Lower lobe of right lung (tissue), 2 donors: ENCODE measurements at regions not wholly inside any gene's neighbourhood (a gene's known extent, or its start where the extent isn't known, plus 50 kb on each side); places are given as distances from the start of the nearest gene placed in this dataset.
"Not testable (repeated sequence)": the region's sequence is repeated elsewhere in the genome, so short reads cannot be mapped to it uniquely, and the experiment has no call there.

Experiments
- ATAC-seq, 2 donors: fragments of 200-7000 bp; cut with Tn5 transposase; one replicate each; pipeline ENCODE4 v1.9.1; 2020 to 2022; ENCODE audit warnings: mild to moderate bottlenecking in 2 of 2, moderate library complexity in 2 of 2
- DNase-seq: peaks from one replicate; pipeline ENCODE4 v3.0.0-alpha.2; 2020
- H3K27ac ChIP-seq: fragments of 200-600 bp; one replicate; pipeline ENCODE4 v1.8.0; 2022
- H3K27me3 ChIP-seq: fragments of 200-600 bp; one replicate; pipeline ENCODE4 v1.8.0; 2022; ENCODE audit warnings: low read depth
- H3K36me3 ChIP-seq: fragments of 200-600 bp; one replicate; pipeline ENCODE4 v1.8.0; 2022; ENCODE audit warnings: mild to moderate bottlenecking
- H3K4me1 ChIP-seq: fragments of 200-600 bp; one replicate; pipeline ENCODE4 v1.8.0; 2022
- H3K4me3 ChIP-seq: fragments of 200-600 bp; one replicate; pipeline ENCODE4 v1.8.0; 2022; ENCODE audit warnings: mild to moderate bottlenecking
- H3K9me3 ChIP-seq: fragments of 200-600 bp; one replicate; pipeline ENCODE4 v1.8.0; 2022
- intact Hi-C: fragments of 100-400 bp; cut with DNase I; formaldehyde crosslinking; loops from one replicate; pipeline ENCODE4 v1.11.0; 2022
- TF ChIP-seq, protein P1 (sequence below): fragments of 200-600 bp; IDR thresholded peaks from one replicate; pipeline ENCODE4 v1.8.0; 2022; ENCODE audit warnings: antibody characterized with exemption, mild to moderate bottlenecking
- donor health status: DM: no; HTN: yes; CAD: no; lungs with severe emphysema.

DNA sequence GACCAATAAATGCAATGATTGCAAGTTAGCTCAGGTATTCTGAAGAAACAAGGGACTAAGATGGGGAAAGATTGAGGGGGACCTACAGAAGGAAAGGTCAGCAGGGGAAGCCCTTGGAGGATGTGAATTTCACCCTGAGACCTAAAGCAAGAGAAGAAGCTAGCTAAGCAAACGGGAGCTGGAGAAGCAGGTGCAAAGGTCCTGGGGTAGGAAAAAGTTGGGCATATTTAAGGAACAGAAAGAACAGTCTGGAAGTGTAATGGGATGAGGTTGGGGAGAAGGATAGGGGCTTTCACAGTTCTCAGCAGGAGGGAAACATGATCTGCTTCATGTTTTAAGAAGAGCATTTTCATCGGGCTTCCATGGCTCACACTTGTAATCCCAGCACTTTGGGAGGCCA, 89.7 kb upstream of the SLC45A1 start:
- Histone ChIP-seq H3K4me1 (peaks cover 18% of the 10 kb centered on the region), H3K27me3 (no peaks in the 10 kb centered on the region), H3K4me3 (no peak overlapping the region), H3K36me3 (no peaks in the 10 kb centered on the region), H3K9me3 (no peaks in the 10 kb centered on the region), H3K27ac (no peak overlapping the region)
- intact Hi-C loops, result no loop called here
- TF ChIP-seq, protein P1, sequence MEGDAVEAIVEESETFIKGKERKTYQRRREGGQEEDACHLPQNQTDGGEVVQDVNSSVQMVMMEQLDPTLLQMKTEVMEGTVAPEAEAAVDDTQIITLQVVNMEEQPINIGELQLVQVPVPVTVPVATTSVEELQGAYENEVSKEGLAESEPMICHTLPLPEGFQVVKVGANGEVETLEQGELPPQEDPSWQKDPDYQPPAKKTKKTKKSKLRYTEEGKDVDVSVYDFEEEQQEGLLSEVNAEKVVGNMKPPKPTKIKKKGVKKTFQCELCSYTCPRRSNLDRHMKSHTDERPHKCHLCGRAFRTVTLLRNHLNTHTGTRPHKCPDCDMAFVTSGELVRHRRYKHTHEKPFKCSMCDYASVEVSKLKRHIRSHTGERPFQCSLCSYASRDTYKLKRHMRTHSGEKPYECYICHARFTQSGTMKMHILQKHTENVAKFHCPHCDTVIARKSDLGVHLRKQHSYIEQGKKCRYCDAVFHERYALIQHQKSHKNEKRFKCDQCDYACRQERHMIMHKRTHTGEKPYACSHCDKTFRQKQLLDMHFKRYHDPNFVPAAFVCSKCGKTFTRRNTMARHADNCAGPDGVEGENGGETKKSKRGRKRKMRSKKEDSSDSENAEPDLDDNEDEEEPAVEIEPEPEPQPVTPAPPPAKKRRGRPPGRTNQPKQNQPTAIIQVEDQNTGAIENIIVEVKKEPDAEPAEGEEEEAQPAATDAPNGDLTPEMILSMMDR, result no peak
- DNase-seq (no peak), ATAC-seq (no peak)

DNA sequence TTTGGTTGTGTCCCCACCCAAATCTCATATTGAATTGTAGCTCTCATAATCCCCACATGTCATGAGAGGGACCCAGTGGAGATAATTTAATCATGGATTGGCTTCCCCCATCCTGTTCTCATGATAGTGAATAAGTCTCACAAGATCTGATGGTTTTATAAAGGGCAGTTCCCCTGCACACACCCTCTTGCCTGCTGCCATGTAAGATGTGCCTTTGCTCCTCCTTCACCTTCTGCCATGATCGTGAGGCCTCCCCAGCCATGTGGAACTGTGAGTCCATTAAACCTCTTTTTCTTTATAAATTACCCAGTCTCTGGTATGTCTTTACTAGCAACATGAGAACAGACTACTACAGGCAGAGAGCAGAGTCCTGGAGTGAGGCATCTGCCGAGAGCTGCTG, 90.2 kb upstream of the SLC45A1 start:
- intact Hi-C loops, DNase-seq, H3K9me3 ChIP-seq, H3K4me3 ChIP-seq, H3K36me3 ChIP-seq, H3K27me3 ChIP-seq, H3K27ac ChIP-seq, ATAC-seq: not testable (repeated sequence)
- peaks cover 18% of the 10 kb centered on the region for H3K4me1 ChIP-seq

DNA sequence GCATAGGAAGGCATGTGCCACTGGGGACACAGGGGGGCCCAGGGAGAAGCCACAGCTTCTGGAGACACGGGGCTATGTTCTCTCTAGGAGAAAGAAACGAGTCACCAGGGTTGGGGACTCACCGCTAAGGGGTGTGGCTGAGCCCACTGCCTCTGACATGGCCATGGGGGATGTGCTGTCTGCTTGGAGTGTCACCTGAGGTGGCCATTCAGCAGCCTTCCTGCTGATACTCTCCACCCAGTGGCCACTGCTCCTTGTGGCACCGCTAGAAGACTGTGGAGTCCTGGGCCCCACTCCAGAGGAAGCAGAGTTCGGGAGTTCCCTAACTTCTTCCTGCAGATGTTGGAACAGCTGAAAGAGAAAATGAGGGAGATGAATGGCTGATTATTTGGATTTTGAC, 91.2 kb upstream of the SLC45A1 start:
- ATAC-seq (peak in 1 of 2 donors; percentile 28), DNase-seq (no peak)
- H3K27me3 ChIP-seq, result no peaks in the 10 kb centered on the region
- no peak overlapping the region for H3K4me3 ChIP-seq
- intact Hi-C loops, result no loop called here
- H3K36me3 ChIP-seq, result no peaks in the 10 kb centered on the region
- H3K27ac ChIP-seq, result no peak overlapping the region
- no peaks in the 10 kb centered on the region for H3K9me3 ChIP-seq
- peaks cover 18% of the 10 kb centered on the region for H3K4me1 ChIP-seq
- TF ChIP-seq, protein P1, result no peak

DNA sequence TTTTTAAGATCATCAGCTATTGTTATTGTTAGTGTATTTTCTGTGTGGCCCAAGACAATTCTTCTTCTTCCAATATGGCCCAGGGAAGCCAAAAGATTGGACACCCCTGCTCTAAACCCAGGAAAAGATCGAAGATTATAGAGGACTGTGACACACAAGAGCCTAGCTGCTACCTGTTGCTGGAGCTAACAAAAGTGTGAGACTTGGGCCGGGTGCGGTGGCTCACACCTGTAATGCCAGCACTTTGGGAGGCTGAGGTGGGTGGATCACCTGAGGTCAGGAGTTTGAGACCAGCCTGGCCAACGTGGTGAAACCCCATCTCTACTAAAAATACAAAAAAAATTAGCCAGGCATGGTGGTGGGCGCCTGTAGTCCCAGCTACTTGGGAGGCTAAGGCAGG, 91.9 kb upstream of the SLC45A1 start:
- H3K9me3 ChIP-seq, H3K27ac ChIP-seq, intact Hi-C loops, ATAC-seq, DNase-seq, H3K27me3 ChIP-seq, H3K36me3 ChIP-seq, H3K4me3 ChIP-seq: not testable (repeated sequence)
- peaks cover 18% of the 10 kb centered on the region for H3K4me1 ChIP-seq

DNA sequence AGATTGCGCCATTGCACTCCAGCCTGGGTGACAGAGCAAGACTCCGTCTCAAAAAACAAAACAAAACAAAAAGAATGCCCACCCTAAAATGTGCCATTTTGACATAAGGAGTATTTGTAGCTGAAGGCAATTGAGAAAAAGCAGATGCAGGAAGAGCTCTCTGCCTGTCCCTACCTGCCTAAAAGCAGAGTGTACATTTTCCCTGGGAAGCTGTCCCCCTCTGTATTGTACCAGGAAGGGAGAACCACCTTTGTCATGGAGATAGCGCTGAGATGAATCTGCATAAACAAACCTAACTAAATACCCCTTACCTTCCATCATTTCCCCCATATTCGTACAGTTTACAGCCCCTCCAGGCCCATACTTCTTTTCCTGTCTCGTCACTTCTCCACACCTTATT, 94.4 kb upstream of the SLC45A1 start:
- no peaks in the 10 kb centered on the region for H3K27me3 ChIP-seq
- DNase-seq (no peak), ATAC-seq (no peak)
- peaks cover 22% of the 10 kb centered on the region for H3K4me1 ChIP-seq
- H3K9me3 ChIP-seq, result no peaks in the 10 kb centered on the region
- intact Hi-C loops, result no loop called here
- no peak overlapping the region for H3K4me3 ChIP-seq
- TF ChIP-seq, protein P1, result no peak
- no peak overlapping the region for H3K27ac ChIP-seq
- H3K36me3 ChIP-seq, result no peaks in the 10 kb centered on the region

DNA sequence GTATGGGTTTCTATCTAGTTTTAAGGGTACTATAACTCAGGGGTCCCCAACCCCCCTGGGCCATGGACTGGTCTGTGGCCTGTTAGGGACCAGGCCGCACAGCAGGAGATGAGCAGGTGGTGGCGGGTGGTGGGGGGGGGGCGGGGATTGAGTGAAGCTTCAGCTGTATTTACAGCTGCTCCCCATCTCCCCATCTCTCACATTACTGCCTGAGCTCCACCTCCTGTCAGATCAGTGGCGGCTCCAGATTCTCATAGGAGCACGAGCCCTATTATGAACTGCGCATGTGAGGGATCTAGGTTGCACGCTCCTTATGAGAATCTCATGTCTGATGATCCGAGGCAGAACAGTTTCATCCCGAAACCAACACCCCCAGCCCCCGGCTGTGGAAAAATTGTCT, 95.1 kb upstream of the SLC45A1 start:
- intact Hi-C loops, result no loop called here
- DNase-seq (no peak), ATAC-seq (no peak)
- H3K27ac ChIP-seq, result no peak overlapping the region
- TF ChIP-seq, protein P1, result no peak
- peaks cover 29% of the 10 kb centered on the region for H3K4me1 ChIP-seq
- H3K4me3 ChIP-seq, result no peak overlapping the region
- H3K36me3 ChIP-seq, result no peaks in the 10 kb centered on the region
- no peaks in the 10 kb centered on the region for H3K9me3 ChIP-seq
- no peaks in the 10 kb centered on the region for H3K27me3 ChIP-seq

DNA sequence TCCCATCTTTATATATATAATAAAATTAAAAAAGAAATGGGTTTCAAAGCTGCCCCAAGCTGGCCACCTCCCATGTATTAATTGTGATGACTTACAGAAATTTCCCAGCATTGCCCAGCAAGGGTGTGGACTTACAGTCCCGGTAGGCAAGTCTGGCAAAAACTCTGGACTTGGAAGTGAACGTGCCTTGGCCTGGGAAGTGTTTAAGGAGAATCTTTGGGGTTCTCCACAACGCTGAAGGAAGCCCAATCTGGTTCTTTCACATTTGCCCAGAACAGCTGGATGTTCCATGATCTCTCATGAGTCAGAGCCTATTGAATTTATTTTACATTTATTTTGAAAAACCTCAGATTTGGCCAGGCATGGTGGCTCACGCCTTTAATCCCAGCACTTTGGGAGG, 98.4 kb upstream of the SLC45A1 start:
- no peak for DNase-seq
- Histone ChIP-seq H3K27me3 (no peaks in the 10 kb centered on the region), H3K27ac (no peak overlapping the region), H3K9me3 (no peaks in the 10 kb centered on the region), H3K36me3 (no peaks in the 10 kb centered on the region), H3K4me1 (peaks cover 41% of the 10 kb centered on the region), H3K4me3 (no peak overlapping the region)
- intact Hi-C loops, result no loop called here
- ATAC-seq, result no peak
- TF ChIP-seq, protein P1, result no peak
